Limb (tissue), 2 donors: ENCODE measurements at regions not wholly inside any gene's neighbourhood (a gene's known extent, or its start where the extent isn't known, plus 50 kb on each side); places are given as distances from the start of the nearest gene placed in this dataset.

Experiments used
- DNase-seq, 2 donors: peaks; one replicate each; pipeline ENCODE4 v3.0.0-alpha.2; 2016; ENCODE audit errors: extremely low spot score in 2 of 2

DNA sequence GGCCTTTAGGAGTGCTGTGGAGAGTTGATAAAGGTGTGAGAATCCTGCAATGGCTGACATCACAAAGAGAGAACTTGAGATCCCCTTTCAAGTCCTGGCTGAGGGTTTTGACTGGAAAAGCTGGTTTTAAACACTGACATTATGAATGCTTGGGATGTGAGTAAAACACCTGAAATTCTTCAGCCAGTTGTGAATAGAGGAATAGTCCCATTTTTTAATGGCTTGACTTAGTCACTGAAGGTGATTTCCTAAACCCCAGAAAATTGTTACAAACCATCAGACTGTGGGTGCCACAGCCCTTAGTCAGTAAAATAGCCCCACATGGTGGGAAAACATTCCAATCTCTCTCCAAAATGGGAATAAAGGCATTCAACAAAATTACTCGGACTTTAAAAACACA lies 107.7 kb upstream of the LMO4 start:
- DNase-seq: no peak

GRCh38 chr1:87224201-87224600 lies 104.5 kb upstream of the LMO4 start:
- DNase-seq: no peak

DNA sequence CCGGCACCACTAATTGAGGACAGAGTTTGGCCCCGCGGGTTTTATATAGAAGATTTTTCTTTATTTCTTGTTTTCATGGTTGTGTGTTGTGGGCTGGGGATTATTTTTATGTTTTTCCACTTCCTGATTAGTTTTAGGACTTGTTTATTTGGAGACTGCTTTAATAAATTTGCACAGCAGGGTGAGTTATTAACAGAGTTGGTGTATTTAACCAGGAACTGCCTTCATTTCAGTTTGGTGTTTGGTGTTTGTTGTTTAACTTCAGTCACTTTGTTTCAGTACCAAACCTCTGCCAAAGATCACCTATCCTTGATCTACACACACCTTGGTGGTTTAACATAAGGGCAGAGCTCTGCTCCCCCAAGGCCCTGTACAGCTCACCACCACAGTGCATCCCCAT lies 103.5 kb upstream of the LMO4 start:
- DNase-seq: no peak

- peak; percentile 52 to 61 for DNase-seq
Observed at GRCh38 chr1:87226341-87226760, 102.3 kb upstream of the LMO4 start.

GRCh38 chr1:87227651-87228050 lies 101.0 kb upstream of the LMO4 start:
- DNase-seq: no peak

GRCh38 chr1:87230501-87230900 lies 98.2 kb upstream of the LMO4 start:
- peak in 1 of 2 donors; percentile 21 for DNase-seq

- DNase-seq: no peak
Observed at GRCh38 chr1:87231703-87232367, 96.8 kb upstream of the LMO4 start.

GRCh38 chr1:87236585-87236984 lies 92.1 kb upstream of the LMO4 start:
- no peak for DNase-seq

GRCh38 chr1:87239997-87240605 lies 88.6 kb upstream of the LMO4 start:
- DNase-seq: no peak

DNA sequence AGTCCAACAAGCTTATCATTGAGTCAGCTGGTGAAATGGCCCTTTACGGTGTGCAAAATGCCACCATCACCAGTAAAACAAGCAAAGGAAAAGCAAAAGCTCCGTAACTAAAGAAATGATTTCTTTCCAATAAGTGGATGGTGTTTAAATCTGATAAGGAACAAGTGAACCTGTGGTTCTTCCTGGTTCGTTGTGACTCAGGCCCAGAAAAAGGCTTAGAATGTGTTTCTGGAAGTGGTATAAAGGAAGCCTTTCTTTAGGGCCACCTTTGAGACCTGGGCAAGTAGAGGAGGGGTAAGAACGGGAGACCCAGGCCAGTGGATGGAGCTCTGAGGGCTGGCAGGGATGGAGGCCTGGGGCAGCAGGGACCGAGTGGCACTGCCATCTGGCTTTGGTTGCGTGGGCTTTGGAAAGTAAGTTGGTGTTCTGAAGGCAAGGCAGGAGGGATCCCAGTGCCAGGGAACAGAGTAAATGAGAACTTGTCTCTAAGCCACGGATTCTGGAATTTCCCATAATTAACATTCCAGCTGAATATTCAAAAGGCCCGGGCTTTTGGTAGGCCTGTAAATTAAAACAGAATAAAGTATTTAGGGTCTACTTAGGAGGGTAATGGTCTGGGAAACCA lies 87.9 kb upstream of the LMO4 start:
- no peak for DNase-seq

DNA sequence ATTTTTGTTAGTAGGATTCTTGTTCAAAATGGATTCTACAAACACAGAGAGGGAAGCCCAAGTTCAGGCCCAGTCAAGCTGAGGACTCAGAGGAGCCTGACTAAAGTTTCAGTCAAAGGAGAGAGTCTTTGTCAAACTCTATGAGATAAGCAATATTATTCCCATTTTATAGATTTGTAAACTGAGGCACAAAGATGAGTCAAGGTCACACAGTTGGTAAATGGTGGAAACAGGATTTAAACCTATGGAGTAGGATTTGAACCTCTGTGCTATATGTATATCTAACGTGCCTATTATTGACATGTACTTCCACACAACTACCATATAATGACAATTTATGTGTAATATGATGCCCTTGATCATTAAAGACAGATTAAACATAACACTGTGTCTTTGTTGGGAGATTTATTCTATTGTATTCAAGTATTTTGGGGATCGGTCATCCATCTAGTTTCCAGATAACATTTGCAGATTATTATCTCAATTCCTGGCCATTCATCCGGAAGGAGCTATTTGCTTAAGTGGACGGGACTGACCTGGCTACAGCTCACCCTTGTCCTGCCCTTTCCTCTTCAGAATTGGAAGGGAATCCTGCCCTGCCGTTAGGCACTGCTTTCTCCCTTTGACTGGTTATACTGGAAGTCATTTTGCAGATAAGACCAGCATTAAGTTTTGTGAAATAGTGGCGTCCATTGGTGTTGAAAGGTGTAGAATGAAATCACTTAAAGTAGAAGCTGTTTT lies 86.1 kb upstream of the LMO4 start:
- DNase-seq: no peak

- DNase-seq: no peak
Observed at GRCh38 chr1:87243573-87243972, 85.1 kb upstream of the LMO4 start.

- peak in 1 of 2 donors; percentile 21 for DNase-seq
Observed at GRCh38 chr1:87246436-87246835, 82.2 kb upstream of the LMO4 start.

- no peak for DNase-seq
Observed at GRCh38 chr1:87249803-87250202, 78.9 kb upstream of the LMO4 start.

GRCh38 chr1:87250336-87250735 lies 78.3 kb upstream of the LMO4 start:
- DNase-seq: no peak

GRCh38 chr1:87252406-87252805 lies 76.3 kb upstream of the LMO4 start:
- DNase-seq: no peak

- no peak for DNase-seq
Observed at GRCh38 chr1:87262688-87263087, 66.0 kb upstream of the LMO4 start.

DNA sequence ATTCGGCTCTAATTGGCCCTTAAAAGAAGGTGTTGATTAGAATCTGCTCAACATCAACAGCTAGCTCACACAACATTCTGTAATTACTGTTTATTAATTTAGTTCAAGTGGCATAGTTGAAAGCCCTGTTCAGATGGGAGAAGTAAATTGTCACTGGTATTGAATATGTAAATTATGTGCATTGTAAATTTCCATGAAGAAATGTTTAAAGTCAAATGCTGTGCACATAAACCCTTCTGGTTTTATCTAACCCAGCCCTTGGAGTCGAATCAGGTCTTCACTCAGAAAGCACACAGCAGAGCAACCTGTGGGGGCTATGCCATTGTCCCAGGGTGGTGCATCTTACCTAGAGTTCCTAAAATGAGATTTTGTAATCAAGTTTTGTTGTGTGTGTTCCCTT lies 65.4 kb upstream of the LMO4 start:
- DNase-seq: no peak

DNA sequence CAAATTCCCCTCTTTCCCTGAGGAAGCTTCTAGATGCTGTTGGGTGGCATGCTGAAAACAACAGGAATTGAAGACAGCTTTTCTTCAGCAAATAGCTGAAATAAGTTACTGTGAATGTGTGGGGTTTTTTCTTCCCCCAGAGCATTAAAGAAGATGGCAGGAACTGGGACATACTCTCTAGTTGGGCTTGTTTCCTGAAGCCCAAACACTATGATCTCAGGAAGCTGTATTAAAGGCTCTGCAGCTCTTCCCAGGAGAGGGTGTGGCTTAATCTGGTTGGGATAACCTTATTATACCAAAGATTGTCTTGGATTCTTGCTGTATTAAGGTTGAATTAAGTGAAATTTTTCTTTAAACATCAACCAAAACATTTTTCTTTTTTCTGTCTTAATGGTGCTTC lies 64.9 kb upstream of the LMO4 start:
- DNase-seq: no peak

DNA sequence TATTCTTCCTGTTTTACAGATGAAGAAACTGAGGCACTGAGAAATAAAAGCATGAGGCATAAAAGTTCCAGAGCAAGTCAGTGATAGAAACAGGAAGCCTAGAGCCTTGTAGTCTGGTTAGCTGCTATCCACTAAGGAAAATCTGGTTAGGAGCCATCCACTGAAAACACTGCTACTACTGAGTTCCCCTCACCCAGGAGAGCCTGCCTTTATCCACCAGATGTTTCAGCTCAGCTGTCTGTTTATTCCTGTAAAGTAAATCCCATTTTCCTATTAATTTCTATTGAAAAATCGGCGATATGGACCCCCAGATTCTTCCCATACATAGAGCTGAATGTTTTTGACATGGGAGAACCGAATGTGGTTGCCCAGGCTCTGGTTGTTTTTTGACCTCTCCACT lies 63.7 kb upstream of the LMO4 start:
- DNase-seq: no peak

DNA sequence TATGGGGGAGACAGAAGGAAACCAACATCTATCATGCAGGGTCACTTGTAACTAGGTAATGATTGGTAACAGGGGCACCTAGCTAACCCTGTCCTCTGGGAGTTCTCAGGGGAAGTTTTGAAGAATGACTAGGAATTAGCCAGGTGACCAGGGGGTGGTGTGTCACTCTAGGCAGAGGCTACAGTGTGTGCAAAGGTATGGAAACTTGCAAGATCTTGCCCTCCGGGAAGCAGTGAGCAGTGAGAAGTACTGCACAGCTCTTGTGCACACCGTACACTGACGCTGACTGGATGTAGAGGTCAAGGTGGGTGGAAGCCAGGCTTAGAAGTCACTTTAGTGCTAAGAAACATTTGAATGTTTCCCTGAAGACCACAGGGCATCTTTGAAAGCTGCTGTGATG lies 62.9 kb upstream of the LMO4 start:
- no peak for DNase-seq

DNA sequence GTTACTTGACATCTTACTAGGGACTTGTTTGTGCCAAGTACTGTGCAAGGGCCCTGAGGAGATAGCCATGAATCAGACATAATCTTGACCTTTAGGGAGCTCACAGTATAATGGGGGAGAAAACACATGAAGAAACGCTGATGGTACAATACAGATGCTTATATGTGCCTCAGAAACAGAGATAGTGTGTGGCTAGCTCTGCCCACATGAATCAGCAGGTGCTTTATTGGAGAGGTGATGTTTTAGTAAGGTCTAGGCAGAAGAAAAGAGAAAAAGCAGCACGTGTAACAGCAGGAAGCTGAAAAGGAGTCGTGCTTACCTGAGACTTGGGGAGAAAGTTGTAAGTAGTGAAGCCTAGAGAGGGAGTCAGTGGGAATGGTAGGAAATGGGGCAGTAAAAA lies 60.6 kb upstream of the LMO4 start:
- no peak for DNase-seq
